ENCODE measurements at regions not wholly inside any gene's neighbourhood (a gene's known extent, or its start where the extent isn't known, plus 50 kb on each side); places are given as distances from the start of the nearest gene placed in this dataset.

GRCh38 chr2:88892207-88892606 is 200.7 kb downstream of the RPIA start:
- TF ChIP-seq EZH2 (IDR thresholded peaks at IDR 0.05; ENCODE audit: low read length, unreplicated experiment): no peak
- no peak for TF ChIP-seq CTCF (conservative IDR thresholded peaks at IDR 0.05; ENCODE audit: low read depth, low read length)
- TF ChIP-seq EZH2phosphoT487 (IDR thresholded peaks at IDR 0.05; ENCODE audit: borderline replicate concordance, low read length): no peak
- no TSS peak for BruUV-seq (replicated peaks)

GRCh38 chr2:88892788-88893187 is 201.3 kb downstream of the RPIA start:
- H3K36me3 ChIP-seq (ENCODE audit: low read depth, low read length): no peaks in the 10 kb centered on the region
- no peaks in the 10 kb centered on the region for H3K9me2 ChIP-seq (replicated peaks; ENCODE audit: low read length)
- H3K4me2 ChIP-seq (ENCODE audit: low read length): no peak overlapping the region
- H3K9me3 ChIP-seq (ENCODE audit: low read length): no peaks in the 10 kb centered on the region
- no peak overlapping the region for H3K9ac ChIP-seq (ENCODE audit: low read length)
- H3F3A ChIP-seq (ENCODE audit: low read length, unreplicated experiment): no peaks in the 10 kb centered on the region
- H4K20me1 ChIP-seq (ENCODE audit: low read length): no peaks in the 10 kb centered on the region
- no peak overlapping the region for H2AFZ ChIP-seq (ENCODE audit: low read length)
- intact Hi-C loops (cut with micrococcal nuclease): no loop called here
- ATAC-seq (no peak), DNase-seq (no peak)
- TF ChIP-seq EZH2phosphoT487 (IDR thresholded peaks at IDR 0.05; ENCODE audit: borderline replicate concordance, low read length): no peak
- TF ChIP-seq EZH2 (IDR thresholded peaks at IDR 0.05; ENCODE audit: low read length, unreplicated experiment): no peak
- TF ChIP-seq CTCF (conservative IDR thresholded peaks at IDR 0.05; ENCODE audit: low read depth, low read length): no peak
- H3K27ac ChIP-seq (ENCODE audit: low read length): no peak overlapping the region
- ChIA-PET POLR2A (ENCODE audit: unreplicated experiment) (no interaction called here), CTCF (interaction anchor here (1.3 kb wide), 1 partner anchor 12 kb away, joined by 3 read pairs; no protein-coding TSS in a partner anchor)
- H3K4me1 ChIP-seq (ENCODE audit: insufficient read depth, low read length): no peaks in the 10 kb centered on the region
- H3K4me3 ChIP-seq (ENCODE audit: low read length): no peak overlapping the region
- no TSS peak for BruUV-seq (replicated peaks)
- no peaks in the 10 kb centered on the region for H3K79me2 ChIP-seq (ENCODE audit: low read length)
- peaks cover 30% of the 10 kb centered on the region for H3K27me3 ChIP-seq (ENCODE audit: low read length)

More at GRCh38 chr2:88892207-88892606, 200.7 kb downstream of the RPIA start:
- Histone ChIP-seq H3K9ac (ENCODE audit: low read length) (no peak overlapping the region), H3K4me2 (ENCODE audit: low read length) (no peak overlapping the region), H3K36me3 (ENCODE audit: low read depth, low read length) (no peaks in the 10 kb centered on the region), H3K4me3 (ENCODE audit: low read length) (no peak overlapping the region), H3K27me3 (ENCODE audit: low read length) (peaks cover 25% of the 10 kb centered on the region), H3K79me2 (ENCODE audit: low read length) (no peaks in the 10 kb centered on the region), H3K4me1 (ENCODE audit: insufficient read depth, low read length) (no peaks in the 10 kb centered on the region), H3K27ac (ENCODE audit: low read length) (no peak overlapping the region), H3K9me3 (ENCODE audit: low read length) (no peaks in the 10 kb centered on the region), H3K9me2 (replicated peaks; ENCODE audit: low read length) (no peaks in the 10 kb centered on the region), H4K20me1 (ENCODE audit: low read length) (no peaks in the 10 kb centered on the region), H2AFZ (ENCODE audit: low read length) (no peak overlapping the region), H3F3A (ENCODE audit: low read length, unreplicated experiment) (no peaks in the 10 kb centered on the region)
- ChIA-PET CTCF (no interaction called here), POLR2A (ENCODE audit: unreplicated experiment) (no interaction called here)
- intact Hi-C loops (cut with micrococcal nuclease): no loop called here
- DNase-seq (no peak), ATAC-seq (no peak)

- H3F3A ChIP-seq (ENCODE audit: low read length, unreplicated experiment): no peaks in the 10 kb centered on the region
- H3K27me3 ChIP-seq (ENCODE audit: low read length): peaks cover 51% of the 10 kb centered on the region
- H2AFZ ChIP-seq (ENCODE audit: low read length): no peak overlapping the region
- H3K79me2 ChIP-seq (ENCODE audit: low read length): no peaks in the 10 kb centered on the region
- intact Hi-C loops (cut with micrococcal nuclease): no loop called here
- CTCF ChIA-PET: no interaction called here
- no peak overlapping the region for H3K9ac ChIP-seq (ENCODE audit: low read length)
- H3K36me3 ChIP-seq (ENCODE audit: low read depth, low read length): no peaks in the 10 kb centered on the region
- no peak overlapping the region for H3K4me3 ChIP-seq (ENCODE audit: low read length)
- no peak overlapping the region for H3K27ac ChIP-seq (ENCODE audit: low read length)
- no peaks in the 10 kb centered on the region for H4K20me1 ChIP-seq (ENCODE audit: low read length)
- TF ChIP-seq EZH2phosphoT487 (IDR thresholded peaks at IDR 0.05; ENCODE audit: borderline replicate concordance, low read length) (no peak), EZH2 (IDR thresholded peaks at IDR 0.05; ENCODE audit: low read length, unreplicated experiment) (no peak), CTCF (conservative IDR thresholded peaks at IDR 0.05; ENCODE audit: low read depth, low read length) (no peak)
- no peaks in the 10 kb centered on the region for H3K9me2 ChIP-seq (replicated peaks; ENCODE audit: low read length)
- no peaks in the 10 kb centered on the region for H3K9me3 ChIP-seq (ENCODE audit: low read length)
- no TSS peak for BruUV-seq (replicated peaks)
- H3K4me2 ChIP-seq (ENCODE audit: low read length): no peak overlapping the region
- DNase-seq (no peak), ATAC-seq (no peak)
- POLR2A ChIA-PET (ENCODE audit: unreplicated experiment): no interaction called here
- no peaks in the 10 kb centered on the region for H3K4me1 ChIP-seq (ENCODE audit: insufficient read depth, low read length)
Measured at GRCh38 chr2:88896971-88897370, 205.5 kb downstream of the RPIA start.
